D721Med (cell line): ENCODE measurements at regions not wholly inside any gene's neighbourhood (a gene's known extent, or its start where the extent isn't known, plus 50 kb on each side); places are given as distances from the start of the nearest gene placed in this dataset.

Source experiments
- DNase-seq: peaks from one replicate; pipeline ENCODE4 v3.0.0; 2011; ENCODE audit warnings: low spot score; ENCODE audit not compliant: insufficient read length
- FAIRE-seq: peaks from 2 replicates; lab custom pipeline; 2011; peaks lifted over from hg19 to GRCh38; lab: Jason Lieb, UNC
- TF ChIP-seq, protein P1 (sequence below): IDR thresholded peaks from 2 replicates; pipeline ENCODE4 v1.5.1; 2012; ENCODE audit warnings: mild to moderate bottlenecking, control low read depth; ENCODE audit not compliant: insufficient read depth; ENCODE audit errors: missing control alignments

DNA sequence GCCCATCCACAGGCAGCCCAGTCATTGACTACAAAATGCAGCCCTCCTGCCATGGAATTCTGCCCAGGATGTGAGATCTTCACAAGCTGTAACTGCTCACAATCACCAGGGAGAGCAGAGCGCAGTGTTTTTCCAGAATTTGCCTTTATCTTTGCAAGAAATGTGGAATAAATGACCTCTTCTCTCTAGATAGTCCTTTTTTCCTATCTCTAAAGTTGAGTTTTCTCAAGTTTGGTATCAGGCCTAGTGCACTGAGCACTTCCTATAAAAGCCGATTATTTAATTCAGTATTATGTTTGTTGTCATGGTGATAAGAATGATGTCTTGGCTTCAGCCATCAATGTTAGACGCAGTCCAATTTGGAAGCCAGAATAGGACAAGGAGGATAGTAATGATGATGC, 246.9 kb upstream of the IRF2BP2 start:
- DNase-seq (no peak), FAIRE-seq (no peak)
- TF ChIP-seq, protein P1, sequence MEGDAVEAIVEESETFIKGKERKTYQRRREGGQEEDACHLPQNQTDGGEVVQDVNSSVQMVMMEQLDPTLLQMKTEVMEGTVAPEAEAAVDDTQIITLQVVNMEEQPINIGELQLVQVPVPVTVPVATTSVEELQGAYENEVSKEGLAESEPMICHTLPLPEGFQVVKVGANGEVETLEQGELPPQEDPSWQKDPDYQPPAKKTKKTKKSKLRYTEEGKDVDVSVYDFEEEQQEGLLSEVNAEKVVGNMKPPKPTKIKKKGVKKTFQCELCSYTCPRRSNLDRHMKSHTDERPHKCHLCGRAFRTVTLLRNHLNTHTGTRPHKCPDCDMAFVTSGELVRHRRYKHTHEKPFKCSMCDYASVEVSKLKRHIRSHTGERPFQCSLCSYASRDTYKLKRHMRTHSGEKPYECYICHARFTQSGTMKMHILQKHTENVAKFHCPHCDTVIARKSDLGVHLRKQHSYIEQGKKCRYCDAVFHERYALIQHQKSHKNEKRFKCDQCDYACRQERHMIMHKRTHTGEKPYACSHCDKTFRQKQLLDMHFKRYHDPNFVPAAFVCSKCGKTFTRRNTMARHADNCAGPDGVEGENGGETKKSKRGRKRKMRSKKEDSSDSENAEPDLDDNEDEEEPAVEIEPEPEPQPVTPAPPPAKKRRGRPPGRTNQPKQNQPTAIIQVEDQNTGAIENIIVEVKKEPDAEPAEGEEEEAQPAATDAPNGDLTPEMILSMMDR: no peak

DNA sequence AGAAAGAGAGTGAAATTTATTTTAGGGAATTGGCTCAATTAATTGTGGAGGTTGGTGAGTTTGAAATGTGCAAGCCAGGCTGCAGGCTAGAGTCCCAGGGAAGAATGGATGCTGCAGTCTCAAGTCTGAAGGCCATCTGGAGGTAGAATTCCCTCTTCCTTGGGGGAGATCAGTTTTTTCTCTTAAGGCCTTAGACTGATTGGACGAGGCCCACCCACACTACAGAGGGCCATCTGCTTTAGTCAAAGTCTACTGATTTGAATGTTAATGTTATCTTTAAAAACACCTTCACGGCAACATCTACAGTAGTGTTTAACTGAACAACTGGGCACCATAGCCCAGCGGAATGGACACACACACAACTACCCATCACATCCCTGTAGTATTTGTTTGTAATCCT, 245.9 kb upstream of the IRF2BP2 start:
- FAIRE-seq (no peak), DNase-seq (no peak)
- TF ChIP-seq, protein P1: no peak

DNA sequence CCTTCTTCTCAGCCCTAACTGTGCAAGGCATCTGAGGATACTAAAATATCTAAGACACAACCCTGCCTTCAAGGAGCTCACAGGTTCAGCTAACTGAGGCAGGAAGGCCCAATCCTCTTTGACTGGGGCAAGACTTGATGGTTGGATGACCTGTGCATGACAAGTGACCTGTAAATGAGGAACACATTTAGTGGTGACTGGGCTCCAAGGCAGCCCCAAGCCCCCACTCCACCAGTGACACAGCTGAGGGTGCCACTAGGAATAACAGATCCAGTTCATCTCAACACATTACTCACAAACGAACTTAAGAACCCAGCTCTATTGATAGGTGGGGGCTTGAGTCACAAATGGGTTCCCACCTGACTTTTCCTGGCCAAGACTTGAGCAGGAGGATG, 244.7 kb upstream of the IRF2BP2 start:
- DNase-seq: no peak
- TF ChIP-seq, protein P1: no peak
- FAIRE-seq: no peak

DNA sequence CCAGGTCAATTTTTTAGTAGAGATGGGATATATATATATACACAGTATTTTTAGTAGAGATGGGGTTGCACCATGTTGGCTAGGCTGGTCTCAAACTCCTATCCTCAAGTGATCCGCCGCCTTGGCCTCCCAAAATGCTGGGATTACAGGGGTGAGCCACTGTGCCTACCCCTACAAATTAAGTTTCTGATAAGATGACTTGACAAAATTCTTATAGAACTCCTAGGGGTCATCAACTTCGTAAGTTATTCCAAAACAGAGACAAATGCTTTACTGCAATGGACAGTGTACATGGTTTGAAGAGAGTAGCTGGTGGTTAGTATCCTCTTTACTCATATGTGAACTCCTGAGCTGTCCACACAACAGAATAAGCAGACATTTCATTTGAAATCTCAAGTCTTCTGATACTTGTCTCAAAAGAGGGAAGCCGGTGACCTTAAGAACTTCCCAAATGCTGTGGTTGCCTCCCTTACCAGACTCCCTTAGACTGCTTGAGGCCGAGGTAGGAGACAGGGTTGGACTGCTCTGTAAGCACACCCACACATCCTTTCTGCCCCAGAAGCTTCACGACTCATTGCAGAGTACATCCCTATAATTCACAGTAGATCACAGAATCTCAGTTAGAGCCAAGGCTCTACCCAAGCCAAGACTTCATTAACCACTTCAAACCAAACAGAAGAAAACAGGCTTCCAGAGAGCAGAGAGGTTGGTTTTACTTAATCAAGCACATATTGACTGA, 244.1 kb upstream of the IRF2BP2 start:
- TF ChIP-seq, protein P1: no peak
- no peak for DNase-seq

DNA sequence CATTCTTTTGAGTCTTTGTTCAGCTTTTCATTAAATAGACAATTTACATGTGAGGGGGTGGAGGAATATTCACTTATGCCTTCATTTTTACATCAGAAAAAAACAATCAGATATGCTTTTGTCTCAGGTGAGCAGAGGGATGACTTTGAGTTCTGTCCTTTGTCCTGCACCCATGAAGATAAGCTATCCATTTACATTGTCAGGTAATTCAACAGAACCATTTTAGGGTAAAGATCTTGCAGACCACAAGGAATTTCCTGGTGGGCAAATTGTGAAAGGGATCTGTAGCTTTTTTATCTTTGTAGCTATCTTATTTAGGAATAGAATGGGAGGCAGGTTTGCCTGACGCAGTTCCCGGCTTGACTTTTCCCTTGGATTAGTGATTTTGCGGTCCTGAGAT, 242.7 kb upstream of the IRF2BP2 start:
- DNase-seq (no peak), FAIRE-seq (no peak)
- TF ChIP-seq, protein P1: no peak

More for the DNA sequence above, 244.1 kb upstream of the IRF2BP2 start:
- FAIRE-seq: no peak

DNA sequence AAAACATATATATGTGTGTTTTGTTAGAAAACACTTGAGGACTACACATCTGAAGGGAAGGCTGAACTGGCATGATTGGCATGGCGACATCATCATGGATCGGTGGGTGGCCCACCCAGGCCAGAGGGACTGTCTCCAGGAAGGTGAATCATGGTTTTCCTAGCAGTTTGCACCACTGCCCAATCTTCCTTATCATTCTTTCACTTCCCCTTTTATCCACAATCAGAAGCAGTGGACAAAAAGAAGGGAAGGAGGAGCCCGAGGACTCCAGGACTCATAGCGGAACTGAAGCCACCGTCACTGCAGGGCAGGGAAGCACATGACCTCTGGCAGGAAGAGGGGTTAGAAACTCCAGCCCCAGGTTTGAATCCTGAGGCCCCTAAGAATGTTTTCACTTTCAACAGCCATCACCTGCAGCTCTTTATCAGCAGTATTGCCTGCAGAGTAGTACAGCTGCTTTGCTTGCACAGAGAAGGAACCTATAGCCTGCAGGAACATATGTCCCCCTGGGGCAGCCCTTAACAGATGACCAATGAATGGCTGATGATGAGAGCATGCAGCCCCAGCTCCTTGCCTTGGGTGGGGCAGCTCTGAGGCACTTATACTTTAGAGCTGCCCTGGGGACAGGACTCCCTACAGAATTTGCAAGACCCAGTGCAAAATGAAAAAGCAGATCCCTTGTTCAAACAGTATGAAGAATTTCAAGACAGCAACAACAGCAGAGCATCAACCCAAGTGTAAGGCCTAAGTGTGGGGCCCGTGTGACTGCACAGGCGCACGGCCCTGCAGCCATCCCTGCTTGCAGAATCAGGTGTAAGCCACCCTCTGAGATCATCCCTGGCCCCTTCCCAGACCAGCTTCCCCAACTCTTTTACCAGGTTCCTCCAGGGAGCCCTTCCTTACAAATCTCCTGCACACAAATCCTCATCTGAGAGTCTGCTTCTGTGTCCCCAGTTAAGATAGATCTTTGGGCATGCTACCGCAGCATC, 241.8 kb upstream of the IRF2BP2 start:
- FAIRE-seq (no peak), DNase-seq (no peak)
- TF ChIP-seq, protein P1: no peak
